Neuronal stem cell (in vitro differentiated cells): ENCODE measurements at regions not wholly inside any gene's neighbourhood (a gene's known extent, or its start where the extent isn't known, plus 50 kb on each side); places are given as distances from the start of the nearest gene placed in this dataset.

ENCODE experiments used
- DNase-seq: peaks from one replicate; pipeline ENCODE4 v3.0.0-alpha.2; 2013; ENCODE audit warnings: low spot score
- H2AFZ ChIP-seq: one replicate; pipeline ENCODE4 v1.6.1; 2013; ENCODE audit warnings: mild to moderate bottlenecking, low read length, inconsistent platforms
- H2AK5ac ChIP-seq: 2 replicates; pipeline ENCODE4 v1.6.1; 2013; ENCODE audit warnings: low read depth, mild to moderate bottlenecking, inconsistent platforms, low read length, moderate library complexity, mixed read lengths
- H2BK120ac ChIP-seq: 2 replicates; pipeline ENCODE4 v1.6.1; 2013; ENCODE audit warnings: low read depth, mild to moderate bottlenecking, inconsistent platforms, low read length, moderate library complexity, mixed read lengths
- H2BK12ac ChIP-seq: one replicate; pipeline ENCODE4 v1.6.1; 2013; ENCODE audit warnings: low read length, inconsistent platforms
- H2BK15ac ChIP-seq: 2 replicates; pipeline ENCODE4 v1.6.1; 2013; ENCODE audit warnings: mild to moderate bottlenecking, low read length, inconsistent platforms, mixed read lengths
- H2BK5ac ChIP-seq: one replicate; pipeline ENCODE4 v1.6.1; 2013; ENCODE audit warnings: inconsistent platforms, mild to moderate bottlenecking, low read length, moderate library complexity
- H3K14ac ChIP-seq: one replicate; pipeline ENCODE4 v1.6.1; 2013; ENCODE audit warnings: low read length, inconsistent platforms
- H3K18ac ChIP-seq: 2 replicates; pipeline ENCODE4 v1.6.1; 2013; ENCODE audit warnings: low read length, inconsistent platforms
- H3K23ac ChIP-seq: 2 replicates; pipeline ENCODE4 v1.6.1; 2013; ENCODE audit warnings: low read depth, mild to moderate bottlenecking, mixed read lengths, low read length, inconsistent platforms; ENCODE audit not compliant: poor library complexity
- H3K27ac ChIP-seq: replicated peaks from 3 replicates; pipeline ENCODE4 v1.5.1; 2013; ENCODE audit warnings: low read length, inconsistent platforms
- H3K27me3 ChIP-seq, 3 experiments: 2 replicates each; pipeline ENCODE4 v1.6.1; 2013; ENCODE audit warnings: low read length in 3 of 3, mild to moderate bottlenecking in 2 of 3, inconsistent platforms in 1 of 3, low read depth in 1 of 3, mixed read lengths in 1 of 3, moderate library complexity in 1 of 3; ENCODE audit not compliant: control insufficient read depth in 3 of 3, insufficient read depth in 3 of 3
- H3K36me3 ChIP-seq, 2 donors: replicated peaks in 1 of 2; 2 replicates each; pipeline ENCODE4 v1.6.1; 2013; ENCODE audit warnings: low read length in 2 of 2; ENCODE audit not compliant: control insufficient read depth in 2 of 2, insufficient read depth in 2 of 2
- H3K4ac ChIP-seq: 2 replicates; pipeline ENCODE4 v1.6.1; 2013; ENCODE audit warnings: inconsistent platforms, mild to moderate bottlenecking, low read length, moderate library complexity
- H3K4me1 ChIP-seq, 2 donors: 1 replicate in 1 of 2; 2 replicates in 1 of 2; pipeline ENCODE4 v1.6.1; 2013; ENCODE audit warnings: low read length in 2 of 2, low read depth in 1 of 2; ENCODE audit not compliant: control insufficient read depth in 2 of 2, insufficient read depth in 1 of 2
- H3K4me2 ChIP-seq: one replicate; pipeline ENCODE4 v1.6.1; 2013; ENCODE audit warnings: mild to moderate bottlenecking, low read length, inconsistent platforms; ENCODE audit not compliant: insufficient read depth, poor library complexity, severe bottlenecking
- H3K4me3 ChIP-seq, 2 donors: 2 replicates each; pipeline ENCODE4 v1.5.1; 2013; ENCODE audit warnings: low read length in 2 of 2, mild to moderate bottlenecking in 2 of 2, inconsistent platforms in 1 of 2, moderate library complexity in 1 of 2
- H3K79me1 ChIP-seq: one replicate; pipeline ENCODE4 v1.6.1; 2013; ENCODE audit warnings: low read depth, mild to moderate bottlenecking, inconsistent platforms, low read length, moderate library complexity
- H3K9ac ChIP-seq: one replicate; pipeline ENCODE4 v1.6.1; 2013; ENCODE audit warnings: mild to moderate bottlenecking, low read depth, low read length, inconsistent platforms; ENCODE audit not compliant: poor library complexity
- H3K9me3 ChIP-seq, 2 donors: replicated peaks in 1 of 2; 2 replicates each; pipeline versions ENCODE3 to v1.6.1; 2013; ENCODE audit warnings: low read length in 2 of 2, mild to moderate bottlenecking in 2 of 2, inconsistent platforms in 1 of 2, low read depth in 1 of 2, mixed read lengths in 1 of 2, moderate library complexity in 1 of 2; ENCODE audit not compliant: control insufficient read depth in 2 of 2, insufficient read depth in 1 of 2
- H4K8ac ChIP-seq: one replicate; pipeline ENCODE4 v1.6.1; 2013; ENCODE audit warnings: low read depth, mild to moderate bottlenecking, inconsistent platforms, low read length, moderate library complexity
- H4K91ac ChIP-seq: one replicate; pipeline ENCODE4 v1.6.1; 2013; ENCODE audit warnings: low read length, low read depth, mild to moderate bottlenecking, inconsistent platforms; ENCODE audit not compliant: poor library complexity
- WGBS, 2 donors: extraction: QIAGEN DNeasy Blood & Tissue Kit; methylation state at CpG; one replicate each; pipeline ENCODE4 v1.1.7; 2013; ENCODE audit warnings: missing lambda C conversion rate in 2 of 2, mixed read lengths in 1 of 2; ENCODE audit not compliant: insufficient read length in 2 of 2, insufficient replicate concordance in 1 of 2; ENCODE audit errors: extremely low coverage in 2 of 2; 5-methylcytosine and 5-hydroxymethylcytosine counted together

GRCh38 chr18:70414315-70414900 lies 125.6 kb downstream of the SOCS6 start:
- Histone ChIP-seq H2AK5ac (no peak overlapping the region), H3K18ac (no peak overlapping the region), H3K23ac (no peak overlapping the region), H3K4ac (no peak overlapping the region), H3K14ac (no peak overlapping the region), H3K27me3 (peaks cover 0 to 6% (median 0%) of the 10 kb centered on the region in 3 experiments), H2BK120ac (no peak overlapping the region), H3K9me3 (peaks cover 0 to 2% of the 10 kb centered on the region in 2 donors), H4K91ac (no peak overlapping the region), H4K8ac (no peak overlapping the region), H3K36me3 (peaks cover 0 to 2% of the 10 kb centered on the region in 2 donors), H2BK15ac (no peak overlapping the region), H3K4me2 (no peak overlapping the region), H3K9ac (no peak overlapping the region), H3K27ac (no peak overlapping the region), H2BK12ac (no peak overlapping the region), H3K4me1 (no peaks in the 10 kb centered on the region), H3K79me1 (no peaks in the 10 kb centered on the region), H2BK5ac (no peak overlapping the region), H3K4me3 (no peak overlapping the region), H2AFZ (no peak overlapping the region)
- no peak for DNase-seq
- WGBS, 2 donors = no CpG with 5 or more reads among the region's 6 CpGs

- H3K27ac ChIP-seq = no peak overlapping the region
- no peak overlapping the region for H4K8ac ChIP-seq
- H3K36me3 ChIP-seq = peaks cover 0 to 2% of the 10 kb centered on the region in 2 donors
- no peak overlapping the region for H2AFZ ChIP-seq
- no peak overlapping the region for H2BK12ac ChIP-seq
- peaks cover 0 to 2% of the 10 kb centered on the region in 2 donors for H3K9me3 ChIP-seq
- no peak overlapping the region for H3K18ac ChIP-seq
- H3K4me2 ChIP-seq = no peak overlapping the region
- H3K14ac ChIP-seq = no peak overlapping the region
- H3K4me3 ChIP-seq = no peak overlapping the region
- H2AK5ac ChIP-seq = no peak overlapping the region
- WGBS, 2 donors = no CpG with 5 or more reads among the region's 3 CpGs
- peaks cover 0 to 2% (median 0%) of the 10 kb centered on the region in 3 experiments for H3K27me3 ChIP-seq
- H2BK15ac ChIP-seq = no peak overlapping the region
- H4K91ac ChIP-seq = no peak overlapping the region
- no peak overlapping the region for H3K9ac ChIP-seq
- no peak for DNase-seq
- no peaks in the 10 kb centered on the region for H3K79me1 ChIP-seq
- H3K4ac ChIP-seq = no peak overlapping the region
- no peak overlapping the region for H2BK120ac ChIP-seq
- no peaks in the 10 kb centered on the region for H3K4me1 ChIP-seq
- H2BK5ac ChIP-seq = no peak overlapping the region
- no peak overlapping the region for H3K23ac ChIP-seq
These were observed 124.6 kb downstream of the SOCS6 start for GRCh38 chr18:70413455-70413854.

DNA sequence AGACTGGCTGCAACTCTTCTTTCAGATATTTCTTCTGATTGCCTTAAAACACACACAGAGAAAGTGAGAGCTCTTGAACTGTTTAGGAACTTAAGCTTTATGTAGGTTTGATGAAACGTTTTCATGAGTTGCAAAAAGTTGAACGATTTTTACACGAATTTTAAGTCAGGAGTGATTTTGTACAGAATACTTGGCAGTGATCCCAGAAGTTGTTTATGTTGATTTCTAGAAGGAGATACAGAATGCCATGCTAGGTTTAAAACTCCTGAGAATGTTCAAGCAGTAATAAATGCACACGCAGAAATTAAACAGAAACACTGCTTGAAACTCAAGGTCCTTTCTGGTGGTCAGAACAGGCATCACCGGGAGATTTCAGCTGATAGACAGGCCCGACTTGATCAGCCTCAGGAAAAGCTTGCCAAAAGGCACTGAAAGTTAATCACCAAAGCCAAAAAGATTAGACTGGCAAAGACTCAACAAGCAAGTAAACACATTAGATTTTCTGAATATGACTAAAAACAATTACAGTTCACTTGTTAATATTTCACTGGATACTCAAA lies 123.1 kb downstream of the SOCS6 start:
- Histone ChIP-seq H3K4me2 (no peak overlapping the region), H2BK120ac (no peak overlapping the region), H3K4me1 (no peaks in the 10 kb centered on the region), H3K27ac (no peak overlapping the region), H3K23ac (no peak overlapping the region), H3K79me1 (no peaks in the 10 kb centered on the region), H2BK15ac (no peak overlapping the region), H2AK5ac (no peak overlapping the region), H3K9ac (no peak overlapping the region), H3K14ac (no peak overlapping the region), H3K4ac (no peak overlapping the region), H2AFZ (no peak overlapping the region), H3K9me3 (peaks cover 0 to 2% of the 10 kb centered on the region in 2 donors), H3K36me3 (peaks cover 0 to 2% of the 10 kb centered on the region in 2 donors), H2BK5ac (no peak overlapping the region), H4K8ac (no peak overlapping the region), H3K27me3 (no peaks in the 10 kb centered on the region), H3K18ac (no peak overlapping the region), H4K91ac (no peak overlapping the region), H3K4me3 (no peak overlapping the region), H2BK12ac (no peak overlapping the region)
- DNase-seq = no peak
- no CpG with 5 or more reads among the region's 6 CpGs for WGBS, 2 donors

DNA sequence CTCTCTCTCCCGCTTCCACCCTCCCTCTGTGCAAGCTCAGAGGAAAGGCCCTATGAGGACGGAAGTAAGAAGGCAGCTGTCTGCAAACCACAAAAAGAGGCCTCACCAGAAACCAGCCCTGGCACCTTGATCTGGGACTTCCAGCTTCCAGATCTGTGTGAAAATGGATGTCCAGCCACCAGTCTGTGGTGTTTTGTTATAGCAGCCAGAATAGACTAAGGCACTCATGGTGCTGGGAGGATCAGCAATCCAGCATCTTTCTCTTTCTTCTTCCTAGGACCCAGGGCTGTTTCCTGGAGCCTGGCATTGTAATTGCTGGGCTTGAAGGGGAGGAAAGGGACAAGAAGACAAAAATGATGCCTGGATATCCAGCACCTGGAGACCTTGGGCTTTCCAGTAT lies 122.5 kb downstream of the SOCS6 start:
- no peak overlapping the region for H3K27ac ChIP-seq
- no peak overlapping the region for H3K18ac ChIP-seq
- H3K27me3 ChIP-seq = no peaks in the 10 kb centered on the region
- H3K4ac ChIP-seq = no peak overlapping the region
- H4K91ac ChIP-seq = no peak overlapping the region
- H4K8ac ChIP-seq = no peak overlapping the region
- H3K14ac ChIP-seq = no peak overlapping the region
- H3K4me3 ChIP-seq = no peak overlapping the region
- no peak overlapping the region for H2AFZ ChIP-seq
- H2BK5ac ChIP-seq = peak overlapping the region; percentile 24
- no peaks in the 10 kb centered on the region for H3K79me1 ChIP-seq
- no peaks in the 10 kb centered on the region for H3K4me1 ChIP-seq
- no CpG with 5 or more reads among the region's 2 CpGs for WGBS, 2 donors
- DNase-seq = no peak
- H3K23ac ChIP-seq = no peak overlapping the region
- no peak overlapping the region for H2AK5ac ChIP-seq
- no peak overlapping the region for H2BK15ac ChIP-seq
- H3K9ac ChIP-seq = no peak overlapping the region
- peaks cover 0 to 2% of the 10 kb centered on the region in 2 donors for H3K9me3 ChIP-seq
- H2BK12ac ChIP-seq = no peak overlapping the region
- H2BK120ac ChIP-seq = no peak overlapping the region
- H3K4me2 ChIP-seq = no peak overlapping the region
- peaks cover 0 to 2% of the 10 kb centered on the region in 2 donors for H3K36me3 ChIP-seq
